Stimulated activated CD8-positive, alpha-beta memory T cell treated with anti-CD3 and anti-CD28 coated beads, Interleukin-7, amount 100 ng/mL, for 48 hours (primary cell): ENCODE measurements at regions not wholly inside any gene's neighbourhood (a gene's known extent, or its start where the extent isn't known, plus 50 kb on each side); places are given as distances from the start of the nearest gene placed in this dataset.
A peak's percentile ranks its signal among the peaks of the same experiment; 100 is the strongest.

Experiments used
- DNase-seq, 2 donors: peaks; one replicate each; pipeline ENCODE4 v3.0.0-alpha.2; 2020; ENCODE audit warnings: low read depth in 1 of 2; ENCODE audit errors: extremely low read depth in 1 of 2

GRCh38 chr17:65370669-65371131 is 190.7 kb downstream of the AXIN2 start:
- DNase-seq, result no peak

- no peak for DNase-seq
Measured at GRCh38 chr17:65368341-65368740, 193.1 kb downstream of the AXIN2 start.

- DNase-seq, result peak; percentile 26 to 33
Measured at GRCh38 chr17:65366102-65366844, 195.2 kb downstream of the AXIN2 start.

- no peak for DNase-seq
Measured at GRCh38 chr17:65365169-65365568, 196.3 kb downstream of the AXIN2 start.

GRCh38 chr17:65364438-65364837 is 197.0 kb downstream of the AXIN2 start:
- DNase-seq, result no peak

- no peak for DNase-seq
Measured at GRCh38 chr17:65362826-65363225, 198.6 kb downstream of the AXIN2 start.

- DNase-seq, result no peak
Measured at GRCh38 chr17:65360961-65361552, 200.4 kb downstream of the AXIN2 start.

GRCh38 chr17:65359016-65359415 is 202.4 kb downstream of the AXIN2 start:
- DNase-seq, result peak in 1 of 2 donors; percentile 29

GRCh38 chr17:65356536-65356935 is 204.9 kb downstream of the AXIN2 start:
- no peak for DNase-seq

- DNase-seq, result no peak
Measured at GRCh38 chr17:65355246-65355645, 206.2 kb downstream of the AXIN2 start.

GRCh38 chr17:65349916-65350315 is 211.5 kb downstream of the AXIN2 start:
- DNase-seq, result no peak

GRCh38 chr17:65346166-65346565 is 209.0 kb downstream of the RGS9 start:
- no peak for DNase-seq

- DNase-seq, result peak in 1 of 2 donors; percentile 8
Measured at GRCh38 chr17:65345261-65346005, 208.3 kb downstream of the RGS9 start.

GRCh38 chr17:65340401-65340800 is 203.2 kb downstream of the RGS9 start:
- no peak for DNase-seq

GRCh38 chr17:65334406-65334805 is 197.2 kb downstream of the RGS9 start:
- no peak for DNase-seq

GRCh38 chr17:65332779-65333178 is 195.6 kb downstream of the RGS9 start:
- DNase-seq, result no peak

- no peak for DNase-seq
Measured at GRCh38 chr17:65332375-65332774, 195.2 kb downstream of the RGS9 start.

GRCh38 chr17:65328567-65328966 is 191.4 kb downstream of the RGS9 start:
- DNase-seq, result no peak

GRCh38 chr17:65324611-65325342 is 187.6 kb downstream of the RGS9 start:
- DNase-seq, result no peak

- no peak for DNase-seq
Measured at GRCh38 chr17:65323049-65323448, 185.9 kb downstream of the RGS9 start.

- DNase-seq, result no peak
Measured at GRCh38 chr17:65320820-65321219, 183.7 kb downstream of the RGS9 start.
